ENCODE measurements at regions not wholly inside any gene's neighbourhood (a gene's known extent, or its start where the extent isn't known, plus 50 kb on each side); places are given as distances from the start of the nearest gene placed in this dataset.
"Not testable (repeated sequence)": the region's sequence is repeated elsewhere in the genome, so short reads cannot be mapped to it uniquely, and the experiment has no call there.

GRCh38 chr21:6373253-6373652, 4148.1 kb upstream of the TPTE start:
- not testable (repeated sequence) for TF ChIP-seq CTCF, EP300, POLR2A (IDR thresholded peaks at IDR 0.05)
